ENCODE measurements at regions not wholly inside any gene's neighbourhood (a gene's known extent, or its start where the extent isn't known, plus 50 kb on each side); places are given as distances from the start of the nearest gene placed in this dataset.
"Not testable (repeated sequence)": the region's sequence is repeated elsewhere in the genome, so short reads cannot be mapped to it uniquely, and the experiment has no call there.

GRCh38 chr2:238521870-238522269 is 95.1 kb downstream of the ASB1 start:
- DNase-seq: peak; percentile 8

GRCh38 chr2:238523158-238524110 is 96.7 kb downstream of the ASB1 start:
- no peak for DNase-seq

- DNase-seq: no peak
Observed at GRCh38 chr2:238524426-238524983, 97.8 kb downstream of the ASB1 start.

GRCh38 chr2:238525990-238526389 is 99.3 kb downstream of the ASB1 start:
- peak; percentile 9 for DNase-seq

- no peak for DNase-seq
Observed at GRCh38 chr2:238527565-238527964, 100.8 kb downstream of the ASB1 start.

- DNase-seq: peak; percentile 9
Observed at GRCh38 chr2:238528953-238529781, 102.4 kb downstream of the ASB1 start.

- DNase-seq: not testable (repeated sequence)
Observed at GRCh38 chr2:238531017-238531645, 104.4 kb downstream of the ASB1 start.

- DNase-seq: not testable (repeated sequence)
Observed at GRCh38 chr2:238543732-238544131, 117.0 kb downstream of the ASB1 start.

GRCh38 chr2:238548902-238549462 is 122.3 kb downstream of the ASB1 start:
- DNase-seq: no peak

GRCh38 chr2:238549866-238550265 is 123.1 kb downstream of the ASB1 start:
- no peak for DNase-seq

GRCh38 chr2:238551091-238551490 is 124.4 kb downstream of the ASB1 start:
- no peak for DNase-seq

GRCh38 chr2:238552226-238552625 is 125.5 kb downstream of the ASB1 start:
- DNase-seq: no peak

- DNase-seq: no peak
Observed at GRCh38 chr2:238553159-238553558, 126.4 kb downstream of the ASB1 start.

GRCh38 chr2:238554468-238555315 is 128.0 kb downstream of the ASB1 start:
- DNase-seq: no peak

GRCh38 chr2:238555786-238556542 is 129.2 kb downstream of the ASB1 start:
- no peak for DNase-seq

- DNase-seq: no peak
Observed at GRCh38 chr2:238557431-238557830, 130.7 kb downstream of the ASB1 start.

GRCh38 chr2:238557936-238558335 is 131.2 kb downstream of the ASB1 start:
- DNase-seq: no peak

GRCh38 chr2:238558456-238559099 is 131.9 kb downstream of the ASB1 start:
- peak; percentile 81 for DNase-seq

GRCh38 chr2:238560234-238560633 is 133.5 kb downstream of the ASB1 start:
- no peak for DNase-seq

- DNase-seq: no peak
Observed at GRCh38 chr2:238561230-238561629, 134.5 kb downstream of the ASB1 start.

Data from DMS79 treated with DMSO at 0.1 percent for 48 hours (cell line).